Activated naive CD4-positive, alpha-beta T cell treated with anti-CD3 and anti-CD28 coated beads, Interleukin-2, amount 50 U/mL, for 16 hours (primary cell): ENCODE measurements at regions not wholly inside any gene's neighbourhood (a gene's known extent, or its start where the extent isn't known, plus 50 kb on each side); places are given as distances from the start of the nearest gene placed in this dataset.
"Not testable (repeated sequence)": the region's sequence is repeated elsewhere in the genome, so short reads cannot be mapped to it uniquely, and the experiment has no call there.

Source experiments
- DNase-seq: peaks from one replicate; pipeline ENCODE4 v3.0.0-alpha.2; 2020

- no peak for DNase-seq
Measured at GRCh38 chr10:21042536-21042935, 145.4 kb upstream of the NEBL start.

GRCh38 chr10:21041763-21042458, 144.8 kb upstream of the NEBL start:
- no peak for DNase-seq

- no peak for DNase-seq
Measured at GRCh38 chr10:21039721-21040120, 142.6 kb upstream of the NEBL start.

GRCh38 chr10:21036757-21037156, 139.6 kb upstream of the NEBL start:
- no peak for DNase-seq

DNA sequence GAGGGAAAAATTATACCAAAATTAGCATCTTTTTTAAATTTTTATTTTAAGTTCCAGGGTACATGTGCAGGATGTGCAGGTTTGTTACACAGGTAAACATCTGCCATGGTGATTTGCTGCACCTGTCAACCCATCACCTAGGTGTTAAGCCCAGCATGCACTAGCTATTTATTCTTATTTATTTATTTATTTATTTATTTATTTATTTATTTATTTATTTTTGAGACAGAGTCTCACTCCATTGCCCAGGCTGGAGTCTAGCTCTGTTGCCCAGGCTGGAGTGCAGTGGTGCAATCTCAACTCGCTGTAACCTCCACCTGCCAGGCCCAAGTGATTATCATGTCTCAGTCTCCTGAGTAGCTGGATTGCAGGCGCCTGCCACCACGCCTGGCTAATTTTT, 137.7 kb upstream of the NEBL start:
- not testable (repeated sequence) for DNase-seq

- DNase-seq: no peak
Measured at GRCh38 chr10:21034241-21034640, 137.1 kb upstream of the NEBL start.

- DNase-seq: no peak
Measured at GRCh38 chr10:21032587-21033319, 135.6 kb upstream of the NEBL start.

DNA sequence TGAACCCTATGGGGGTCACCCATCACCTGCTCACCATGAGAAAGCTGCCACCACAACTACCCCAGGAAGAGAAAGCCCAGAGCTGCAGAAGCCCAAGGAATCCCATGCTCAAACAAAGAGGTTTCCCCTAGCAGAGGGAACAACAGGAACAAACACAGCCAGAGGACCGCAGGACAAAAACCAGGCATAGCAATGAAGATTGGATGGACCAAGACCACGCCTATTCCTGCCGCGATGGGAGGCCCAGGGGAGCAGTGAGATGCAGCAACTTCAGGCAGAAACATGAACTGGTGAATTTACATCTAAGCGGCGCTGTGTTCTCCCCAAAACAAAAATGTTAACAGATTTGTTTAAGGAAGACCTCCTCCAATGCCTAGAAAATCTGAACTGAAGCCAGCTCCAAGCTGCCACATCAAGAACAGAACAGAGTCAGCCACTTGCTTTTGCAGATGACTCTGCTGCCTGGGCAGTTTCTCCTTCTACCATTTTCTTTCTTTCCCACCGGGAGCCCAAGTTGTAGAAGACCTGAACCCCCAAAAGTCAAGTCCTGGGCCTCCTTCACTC, 134.2 kb upstream of the NEBL start:
- DNase-seq: no peak

GRCh38 chr10:21030091-21030490, 133.0 kb upstream of the NEBL start:
- DNase-seq: no peak

GRCh38 chr10:21022821-21023220, 125.7 kb upstream of the NEBL start:
- DNase-seq: no peak

GRCh38 chr10:21021843-21022594, 124.9 kb upstream of the NEBL start:
- no peak for DNase-seq

GRCh38 chr10:21021231-21021630, 124.1 kb upstream of the NEBL start:
- DNase-seq: no peak

DNA sequence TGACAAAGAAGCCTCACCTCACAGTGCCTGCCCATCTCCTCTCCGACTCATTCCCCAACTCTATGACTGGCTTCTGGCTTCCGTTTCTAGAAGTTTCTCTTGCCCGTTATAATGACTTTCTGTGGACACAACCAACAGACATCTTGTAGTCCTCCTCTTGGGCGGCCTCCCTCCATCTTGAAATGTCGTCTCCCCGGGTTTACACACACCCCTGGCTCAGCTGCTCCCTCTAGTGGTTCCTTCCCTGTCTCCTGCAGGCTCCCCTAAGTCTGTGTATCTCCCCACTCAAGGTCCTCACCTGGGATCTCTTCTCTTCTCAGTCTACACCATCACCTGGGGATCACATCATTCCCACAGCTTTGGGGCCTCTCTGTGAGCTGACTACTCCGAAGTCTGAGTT, 123.4 kb upstream of the NEBL start:
- no peak for DNase-seq

GRCh38 chr10:21019436-21019835, 122.3 kb upstream of the NEBL start:
- DNase-seq: no peak

DNA sequence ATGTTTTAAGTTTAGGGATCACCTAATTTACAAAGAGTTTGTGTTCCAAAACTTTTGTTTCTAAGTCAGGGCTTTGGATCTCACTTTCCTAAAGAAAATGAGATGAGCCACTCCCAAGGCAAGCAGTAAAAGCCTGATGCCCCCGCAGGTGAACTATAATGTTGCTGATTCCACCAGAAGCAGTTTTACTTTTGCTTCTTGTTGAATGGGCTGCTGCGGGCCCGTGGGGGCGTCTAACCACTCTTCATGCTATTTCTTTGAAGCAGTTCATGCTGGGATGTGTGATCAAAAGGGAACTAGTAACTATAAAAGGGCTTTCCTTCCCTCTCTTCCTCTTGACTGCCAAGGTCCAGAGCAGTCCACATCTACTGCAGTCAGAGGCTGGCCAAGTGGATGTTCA, 118.7 kb upstream of the NEBL start:
- no peak for DNase-seq

GRCh38 chr10:21014141-21014540, 117.0 kb upstream of the NEBL start:
- DNase-seq: no peak

DNA sequence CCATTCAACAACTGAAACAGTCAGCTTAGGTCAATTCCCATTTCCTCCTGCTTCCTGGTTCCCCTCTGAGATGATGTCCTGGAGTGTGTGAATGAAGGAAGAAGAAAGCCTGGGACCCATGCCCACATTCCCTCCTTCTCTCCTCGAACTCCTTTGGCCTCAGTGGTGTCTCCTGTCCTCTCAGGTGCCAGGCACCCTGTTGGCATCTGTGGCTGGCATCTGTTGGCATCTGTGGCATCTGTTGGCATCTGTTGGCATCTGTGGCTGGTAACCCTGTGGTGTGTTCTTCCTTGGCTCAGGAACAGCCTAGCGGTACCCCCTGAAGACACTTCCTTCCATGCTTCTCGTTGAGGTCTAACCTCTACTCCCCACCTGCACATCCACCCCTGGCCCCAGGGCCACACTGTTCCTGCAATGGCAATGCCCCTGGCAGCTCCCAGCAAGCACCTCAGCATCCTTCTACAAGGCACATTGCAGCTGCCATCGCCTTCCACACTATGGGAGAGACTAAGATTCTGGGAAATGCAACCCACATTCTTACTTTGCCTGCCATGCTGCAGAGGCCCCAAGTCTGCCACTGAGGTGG, 114.4 kb upstream of the NEBL start:
- no peak for DNase-seq

DNA sequence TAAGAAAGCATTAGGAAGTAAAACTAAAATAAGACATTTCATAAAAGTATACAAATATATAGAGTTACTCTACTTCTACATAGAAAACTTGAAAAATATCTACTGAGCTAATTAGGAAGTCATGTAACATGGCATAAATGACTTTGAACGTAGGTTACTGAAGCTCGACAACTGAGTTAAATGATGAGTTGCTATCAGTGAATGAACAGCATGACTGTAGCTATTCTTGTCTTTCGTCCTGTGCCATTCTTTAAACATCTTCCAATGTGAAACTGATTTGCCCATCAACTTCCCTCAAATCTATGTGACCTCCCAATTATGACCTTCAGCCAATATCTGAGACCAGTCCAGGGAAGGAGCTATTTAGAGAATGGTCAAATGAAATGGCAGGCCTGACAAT, 113.5 kb upstream of the NEBL start:
- DNase-seq: no peak

- no peak for DNase-seq
Measured at GRCh38 chr10:21003240-21003822, 106.2 kb upstream of the NEBL start.

DNA sequence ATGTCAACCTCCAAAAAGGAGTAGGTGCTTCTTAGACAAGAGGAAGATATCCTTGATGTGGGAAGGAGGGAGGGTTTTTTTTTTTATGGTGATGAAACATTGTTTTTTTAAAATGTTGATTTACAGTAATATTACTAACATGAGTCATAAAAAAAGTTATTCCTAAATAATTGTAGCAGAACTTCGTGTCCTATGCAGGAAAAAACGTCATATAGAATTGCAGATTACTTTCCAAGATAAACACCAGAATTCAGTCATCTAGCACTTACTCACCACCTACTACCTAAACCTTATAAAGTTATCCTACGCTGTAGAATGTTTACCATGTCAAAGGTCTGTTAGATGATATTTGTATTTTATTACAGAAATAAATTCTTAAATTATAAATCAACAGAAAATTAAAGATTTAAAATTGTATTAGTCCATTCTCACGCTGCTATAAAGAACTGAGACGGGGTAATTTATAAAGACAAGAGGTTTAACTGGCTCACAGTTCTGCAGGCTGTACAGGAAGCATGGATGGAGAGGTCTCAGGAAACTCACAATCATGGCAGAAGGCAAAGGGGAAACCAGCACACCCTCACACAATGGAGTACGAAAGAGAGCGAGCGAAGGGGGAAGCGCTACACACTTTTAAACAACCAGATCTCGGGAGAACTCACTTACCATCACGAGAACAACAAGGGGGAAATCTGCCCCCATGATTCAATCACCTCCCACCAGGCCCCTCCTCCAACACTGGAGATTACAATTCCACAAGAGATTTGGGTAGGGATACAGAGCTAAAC, 105.2 kb upstream of the NEBL start:
- no peak for DNase-seq

GRCh38 chr10:20999699-21000098, 102.6 kb upstream of the NEBL start:
- no peak for DNase-seq

DNA sequence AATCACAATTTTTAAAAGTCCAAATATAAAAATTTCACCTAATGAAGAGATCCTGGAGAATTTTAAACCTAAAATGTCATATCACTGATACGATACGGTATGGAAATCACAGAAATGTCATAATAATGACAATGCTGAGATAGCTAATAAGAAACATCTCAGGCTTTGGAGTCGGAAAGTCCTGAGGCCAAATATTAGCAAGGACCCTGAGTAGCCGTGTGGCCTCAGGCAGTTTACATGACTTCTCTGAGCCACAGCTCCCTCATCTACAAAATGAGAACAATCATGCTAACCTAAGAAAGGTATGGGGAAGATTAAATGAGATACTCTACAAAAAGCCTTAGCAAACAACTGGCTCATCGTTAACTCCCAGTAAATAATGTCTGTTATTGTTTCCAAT, 100.9 kb upstream of the NEBL start:
- no peak for DNase-seq
